ENCODE measurements at regions not wholly inside any gene's neighbourhood (a gene's known extent, or its start where the extent isn't known, plus 50 kb on each side); places are given as distances from the start of the nearest gene placed in this dataset.
"Not testable (repeated sequence)": the region's sequence is repeated elsewhere in the genome, so short reads cannot be mapped to it uniquely, and the experiment has no call there.

DNA sequence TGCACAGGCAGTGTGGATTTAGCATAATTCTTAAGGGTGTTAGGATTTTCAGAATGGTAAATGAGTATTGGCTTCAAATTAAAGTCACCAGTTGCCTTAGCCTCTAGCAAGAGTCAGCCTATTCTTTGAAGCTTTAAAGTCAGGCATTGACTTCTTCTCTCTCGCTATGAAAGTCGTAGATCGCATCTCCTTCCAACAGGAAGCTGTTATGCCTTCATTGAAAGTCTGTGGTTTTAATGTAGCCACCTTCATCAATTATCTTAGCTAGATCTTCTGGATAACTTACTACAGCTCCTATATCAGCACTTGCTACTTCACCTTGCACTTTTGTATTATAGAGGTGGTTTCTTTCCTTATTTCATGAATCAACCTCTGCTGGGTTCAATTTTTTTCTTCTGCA lies 320.2 kb downstream of the PTPRC start:
- ChIA-PET CTCF (no interaction called here), POLR2A (no interaction called here)

DNA sequence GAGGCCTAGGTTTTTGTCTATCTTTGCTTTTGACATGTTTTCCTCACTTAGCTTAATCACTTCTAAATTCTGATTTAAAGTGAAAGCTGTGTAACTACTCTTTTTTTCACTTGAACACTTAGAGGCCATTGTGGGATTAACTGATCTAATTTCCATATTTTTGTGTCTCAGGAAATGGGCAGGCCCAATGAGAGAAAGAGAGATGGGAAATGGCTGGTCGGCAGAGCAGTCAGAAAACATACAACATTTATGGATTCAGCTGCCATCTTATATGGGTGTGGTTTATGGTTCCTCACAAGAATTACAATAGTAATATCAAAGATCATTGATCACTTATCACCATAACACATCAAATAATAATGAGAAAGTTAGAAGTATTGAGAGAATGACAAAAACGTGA lies 320.8 kb downstream of the PTPRC start:
- ChIA-PET CTCF (no interaction called here), POLR2A (no interaction called here)

DNA sequence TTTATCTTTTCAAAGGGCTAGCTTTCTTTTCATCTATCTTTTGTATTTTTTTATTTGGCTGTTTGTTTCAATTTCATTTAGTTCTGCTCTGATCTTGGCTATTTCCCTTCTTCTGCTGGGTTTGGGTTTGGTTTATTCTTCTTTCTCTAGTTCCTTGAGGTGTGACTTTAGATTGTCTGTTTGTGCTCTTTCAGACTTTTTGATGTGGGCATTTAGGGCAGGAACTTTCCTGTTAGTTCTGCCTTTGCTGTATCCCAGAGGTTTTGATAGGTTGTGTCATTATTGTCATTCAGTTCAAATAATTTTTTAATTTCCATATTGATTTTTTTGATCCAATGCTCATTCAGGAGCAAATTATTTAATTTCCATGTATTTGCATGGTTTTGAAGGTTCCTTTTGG lies 325.0 kb downstream of the PTPRC start:
- POLR2A ChIA-PET = not testable (repeated sequence)

DNA sequence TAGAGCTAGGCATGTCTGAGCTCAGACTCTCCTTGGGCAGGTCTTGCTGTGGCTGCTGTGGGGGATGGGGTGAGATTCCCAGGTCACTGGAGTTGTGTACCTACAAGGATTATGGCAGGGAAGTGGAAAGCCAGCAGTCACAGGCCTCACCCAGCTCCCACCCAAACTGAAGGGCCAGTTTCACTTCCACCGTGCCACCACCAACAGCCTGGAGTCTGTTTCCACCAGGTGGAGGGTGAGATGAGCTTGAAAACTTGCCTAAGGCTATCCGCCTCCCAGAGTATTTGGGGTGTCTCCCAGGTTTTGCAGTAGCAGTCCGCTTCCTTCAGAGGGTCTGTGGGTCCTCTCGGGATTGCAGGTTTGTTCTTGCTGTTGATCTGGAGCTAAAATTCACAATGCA lies 327.7 kb downstream of the PTPRC start:
- POLR2A ChIA-PET = no interaction called here
- CTCF ChIA-PET = no interaction called here

More for the DNA sequence above, 325.0 kb downstream of the PTPRC start:
- CTCF ChIA-PET = not testable (repeated sequence)

DNA sequence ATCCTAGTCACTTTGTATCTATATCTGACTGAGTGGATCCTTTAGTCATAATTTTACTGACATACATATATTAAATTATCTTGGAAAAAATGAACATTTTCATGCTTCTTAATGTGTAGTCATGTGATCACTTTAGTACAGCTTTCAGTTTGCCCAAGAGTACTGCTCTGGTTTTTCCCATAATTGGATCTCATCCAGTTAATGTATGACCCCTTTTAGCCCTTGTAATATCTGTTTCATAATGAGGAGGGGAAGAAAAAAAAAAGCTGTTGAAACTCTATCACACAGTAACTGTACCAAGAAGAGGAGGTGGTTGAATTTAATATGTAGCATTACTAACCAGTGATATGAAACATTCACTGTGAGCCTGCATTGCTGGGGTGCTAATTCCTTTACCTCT lies 328.7 kb downstream of the PTPRC start:
- POLR2A ChIA-PET = no interaction called here

DNA sequence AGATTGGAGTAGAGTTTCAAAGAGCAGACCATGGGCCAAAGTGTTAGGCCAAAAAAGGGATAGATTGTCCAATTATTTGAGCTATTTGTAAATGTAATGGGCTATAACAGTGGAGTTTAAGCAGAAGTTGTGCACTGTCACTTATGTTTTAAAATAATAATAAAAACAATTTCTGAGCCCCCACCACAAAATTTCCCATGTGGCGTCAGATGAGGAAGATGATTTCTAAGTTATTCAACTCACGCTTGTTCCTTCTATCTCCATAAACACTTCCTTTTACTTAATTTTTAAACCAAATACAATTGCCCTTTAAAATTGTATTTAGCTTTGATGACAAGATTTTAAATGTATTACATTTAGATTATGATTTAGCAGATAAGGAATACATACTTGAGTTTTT lies 330.0 kb downstream of the PTPRC start:
- CTCF ChIA-PET = no interaction called here
- POLR2A ChIA-PET = no interaction called here

More for the DNA sequence above, 328.7 kb downstream of the PTPRC start:
- CTCF ChIA-PET = no interaction called here

DNA sequence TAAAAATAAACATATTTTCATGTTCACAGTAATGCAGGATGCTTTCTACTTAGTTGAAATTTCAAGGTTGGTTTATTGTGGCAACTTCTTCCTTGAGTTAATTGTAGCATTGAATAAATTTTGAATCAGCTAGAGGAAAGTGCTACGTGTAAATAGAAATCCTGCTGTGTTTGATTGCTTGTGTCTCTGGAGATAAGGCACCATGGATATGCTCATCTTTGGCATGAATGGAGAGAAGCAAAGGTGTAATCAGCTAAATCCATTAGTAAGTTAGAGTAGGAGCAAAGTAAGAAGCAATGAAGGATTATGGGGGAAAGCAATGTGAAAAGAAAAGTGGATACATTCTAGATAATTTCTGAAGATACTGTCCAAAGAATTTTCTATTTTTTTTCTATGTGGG lies 331.1 kb downstream of the PTPRC start:
- ChIA-PET CTCF (no interaction called here), POLR2A (interaction anchor here (0.7 kb wide), 1 partner anchor 35 kb away, joined by 3 read pairs; no protein-coding TSS in a partner anchor)

DNA sequence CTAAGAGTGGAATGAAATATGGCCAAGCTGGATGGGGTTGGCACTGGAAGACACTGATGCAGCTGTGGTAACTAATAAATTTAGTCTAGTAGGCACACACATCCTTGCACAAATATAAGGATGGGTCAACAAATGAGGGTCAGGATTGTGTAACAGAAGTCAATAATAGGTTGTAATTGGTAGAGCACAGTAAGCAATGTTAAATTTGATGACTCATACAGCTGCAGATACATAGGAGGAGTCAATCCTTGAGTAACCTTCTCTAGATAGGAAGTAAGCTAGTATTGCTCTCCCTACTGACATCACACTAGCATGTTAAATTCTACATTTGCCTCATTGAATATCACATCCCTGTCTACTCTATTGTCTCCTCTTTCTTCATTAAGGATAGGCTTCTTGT lies 332.1 kb downstream of the PTPRC start:
- CTCF ChIA-PET = no interaction called here
- POLR2A ChIA-PET = no interaction called here

DNA sequence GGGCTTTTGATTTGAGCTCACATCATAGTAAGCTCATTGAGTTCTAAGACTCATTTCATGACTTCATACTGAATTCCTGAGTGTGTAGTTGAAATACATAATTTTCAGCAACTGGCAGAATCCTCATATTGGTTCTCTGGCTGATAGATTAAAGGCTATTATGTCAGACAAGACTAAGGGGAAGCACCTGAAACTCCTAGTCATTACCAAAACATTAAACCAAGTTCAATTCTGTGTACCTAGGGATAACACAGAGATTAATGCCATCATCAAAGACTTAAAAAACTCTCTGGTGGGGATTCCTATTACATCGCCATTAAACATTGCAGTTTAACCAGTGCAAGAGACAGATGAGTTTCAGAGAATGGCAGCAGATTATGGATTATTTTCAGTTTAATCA lies 339.1 kb downstream of the PTPRC start:
- CTCF ChIA-PET = no interaction called here
- POLR2A ChIA-PET = no interaction called here

DNA sequence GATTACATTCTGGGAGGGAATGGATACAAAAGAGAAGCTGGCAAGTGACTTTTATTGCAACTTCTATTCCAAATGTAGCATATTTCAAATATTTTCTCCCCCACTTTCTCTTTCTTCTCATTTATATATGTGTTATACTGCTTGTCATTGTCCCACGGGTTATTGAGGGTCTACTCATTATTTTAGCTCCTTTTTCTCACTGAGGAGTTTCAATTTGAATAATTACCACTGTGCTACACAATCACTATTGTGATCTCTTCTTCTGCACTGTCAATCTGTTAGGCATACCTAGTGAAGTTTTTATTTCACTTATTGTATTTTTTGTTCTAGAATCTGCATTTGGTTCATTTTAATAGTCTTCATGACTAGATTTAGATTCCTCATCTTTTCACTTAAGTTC lies 339.7 kb downstream of the PTPRC start:
- CTCF ChIA-PET = no interaction called here
- POLR2A ChIA-PET = no interaction called here

DNA sequence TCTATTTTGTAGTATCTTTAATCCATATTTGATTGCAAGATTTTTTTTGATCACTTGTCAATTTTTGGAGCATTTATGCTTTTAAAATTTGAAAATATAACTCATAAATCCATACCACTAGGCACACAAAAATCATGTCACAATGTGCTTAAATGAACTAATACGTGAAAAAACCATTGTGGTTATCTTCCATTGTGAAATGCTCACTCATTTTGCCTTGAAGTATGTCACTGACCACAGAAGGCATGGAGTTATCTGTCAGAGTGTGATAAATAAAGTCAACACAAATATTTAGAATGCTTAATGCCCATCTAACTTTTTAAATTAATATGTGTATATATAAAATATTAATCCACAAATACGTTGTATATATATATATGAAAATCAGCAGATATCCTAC lies 347.2 kb downstream of the PTPRC start:
- POLR2A ChIA-PET = interaction anchor here (0.6 kb wide), 1 partner anchor 25 kb away, joined by 8 read pairs; no protein-coding TSS in a partner anchor
- CTCF ChIA-PET = no interaction called here

DNA sequence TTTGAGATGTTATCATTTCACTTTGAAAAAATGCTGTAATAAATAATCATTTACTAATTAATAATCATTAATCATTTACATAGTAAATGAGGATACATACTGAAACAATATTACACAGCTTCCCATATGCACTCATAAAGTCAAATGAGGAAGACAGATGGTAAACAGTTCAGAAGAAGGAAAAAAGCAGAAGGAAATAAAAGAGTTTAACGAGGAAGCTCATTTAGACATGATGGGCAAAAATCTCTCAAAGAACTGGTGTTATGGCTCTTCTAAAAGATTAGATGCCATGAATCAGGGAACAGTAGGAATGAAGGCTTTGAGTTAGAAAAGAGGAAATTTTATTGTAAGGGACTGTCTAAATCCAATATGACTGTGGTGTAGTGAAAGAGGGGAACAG lies 347.6 kb downstream of the PTPRC start:
- ChIA-PET CTCF (no interaction called here), POLR2A (no interaction called here)

DNA sequence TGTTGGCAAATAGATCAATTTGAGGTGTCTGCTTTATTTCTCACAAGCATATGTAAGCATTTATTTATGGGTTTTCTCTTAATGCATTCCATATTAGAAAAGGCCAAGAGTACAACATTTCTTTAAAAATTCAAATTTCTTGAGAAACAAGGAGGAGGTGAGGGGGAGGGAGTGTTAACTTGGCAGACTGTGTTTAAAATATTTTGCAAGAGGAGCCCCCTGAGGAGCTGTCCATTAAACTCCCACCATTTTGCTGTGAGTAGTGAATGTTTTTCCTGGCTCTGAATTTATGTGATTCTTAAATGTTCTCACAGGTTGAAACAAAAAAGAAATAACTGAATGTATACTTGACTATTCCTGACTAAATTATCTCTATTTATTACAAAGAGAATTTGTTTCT lies 363.8 kb downstream of the PTPRC start:
- ChIA-PET POLR2A (no interaction called here), CTCF (no interaction called here)

DNA sequence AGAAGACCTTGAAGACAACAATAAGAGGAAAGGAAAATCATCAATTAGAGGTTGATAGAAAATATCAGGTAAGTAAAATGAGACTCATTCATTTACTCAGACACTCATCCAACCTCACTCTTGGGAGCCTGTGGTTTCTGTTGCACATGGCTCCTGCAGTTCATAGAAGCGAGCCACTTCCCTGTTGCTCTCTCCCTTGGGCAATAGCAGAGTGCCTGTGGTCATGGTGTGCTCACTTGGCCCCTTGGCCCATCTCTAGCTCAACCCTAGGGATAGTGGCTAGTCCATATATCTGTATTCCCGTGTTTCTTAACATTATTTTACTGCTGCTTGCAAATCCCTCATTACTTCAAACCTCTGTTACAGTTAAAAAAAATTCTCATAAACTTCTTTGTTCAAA lies 368.6 kb downstream of the PTPRC start:
- ChIA-PET CTCF (no interaction called here), POLR2A (no interaction called here)

DNA sequence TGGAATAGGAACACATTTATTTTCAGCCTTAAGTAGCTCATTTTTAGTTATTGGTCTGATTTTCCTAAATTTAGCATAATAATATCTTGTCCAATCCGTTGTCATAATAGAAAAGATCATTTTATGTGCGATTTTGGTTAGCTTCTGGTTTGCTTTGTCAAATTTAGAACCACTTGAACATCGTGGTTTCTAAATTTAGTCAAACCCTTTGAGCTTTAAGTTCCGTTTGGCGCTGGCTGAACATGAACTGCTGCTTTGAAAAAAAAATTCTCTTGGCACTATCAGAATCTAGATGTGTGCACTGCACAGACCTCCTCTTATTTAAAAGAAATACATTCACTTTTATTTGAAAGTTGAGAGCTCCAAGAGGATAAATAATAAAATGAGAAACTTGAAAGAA lies 370.6 kb downstream of the PTPRC start:
- POLR2A ChIA-PET = interaction anchor here (0.8 kb wide), 1 partner anchor 265 kb away, joined by 4 read pairs; no protein-coding TSS in a partner anchor
- CTCF ChIA-PET = no interaction called here

DNA sequence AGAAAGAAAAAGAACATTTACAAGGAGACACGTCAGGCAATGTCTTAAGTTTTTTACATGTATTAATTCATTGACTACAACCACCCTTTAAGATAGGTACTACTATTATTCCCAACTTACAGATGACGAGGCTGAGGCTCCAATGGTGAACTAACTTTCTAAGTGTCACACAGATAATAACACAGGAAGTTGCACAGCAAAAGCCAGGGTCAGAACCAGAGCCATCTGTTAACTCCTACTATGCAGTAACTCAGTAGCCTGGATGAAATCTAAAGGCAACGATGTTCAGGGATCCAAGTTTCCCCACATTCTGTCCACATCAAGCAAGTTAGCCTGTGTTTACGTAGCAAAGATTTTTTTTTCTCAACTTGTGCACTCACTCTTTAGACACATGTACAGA lies 371.7 kb downstream of the PTPRC start:
- CTCF ChIA-PET = no interaction called here
- POLR2A ChIA-PET = interaction anchor here (0.7 kb wide), 1 partner anchor 353 kb away, joined by 5 read pairs; no protein-coding TSS in a partner anchor

DNA sequence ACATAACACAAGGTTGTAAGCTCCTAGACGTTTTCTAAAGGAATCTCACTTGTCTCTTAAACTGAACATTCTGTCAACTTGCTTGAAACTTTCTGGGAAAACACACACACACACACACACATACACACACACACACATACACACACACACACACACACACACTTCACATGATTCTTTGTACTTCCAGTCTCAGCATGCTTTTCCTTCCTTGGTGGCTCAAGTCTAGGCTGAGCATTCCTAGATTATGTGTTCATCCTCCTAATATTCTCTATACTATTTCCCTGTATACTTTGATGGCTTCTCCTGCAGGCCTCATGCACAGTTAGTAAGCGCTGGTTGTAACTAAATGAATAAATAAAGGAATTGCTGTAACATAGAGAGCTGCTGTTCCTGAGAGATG lies 372.1 kb downstream of the PTPRC start:
- ChIA-PET CTCF (no interaction called here), POLR2A (interaction anchor here (0.7 kb wide), 1 partner anchor 352 kb away, joined by 5 read pairs; no protein-coding TSS in a partner anchor)

DNA sequence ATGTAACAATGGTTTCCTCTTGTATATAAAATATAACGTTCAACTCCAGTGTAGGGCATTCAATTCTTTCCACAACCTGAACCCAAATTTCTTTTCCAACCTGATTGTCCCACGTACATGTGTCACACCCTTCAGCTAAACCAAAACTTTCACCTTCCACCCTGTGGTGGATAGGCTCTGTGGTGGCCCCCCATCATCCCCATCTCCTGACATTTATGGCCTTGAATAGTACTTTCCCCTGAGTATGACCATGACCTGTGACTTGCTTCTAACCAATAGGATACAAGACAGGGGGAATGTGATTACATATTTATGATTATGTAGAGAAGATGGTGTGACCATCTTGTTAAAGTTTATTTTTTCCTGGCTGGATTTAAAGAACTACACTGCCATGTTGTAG lies 377.0 kb downstream of the PTPRC start:
- ChIA-PET CTCF (no interaction called here), POLR2A (no interaction called here)

DNA sequence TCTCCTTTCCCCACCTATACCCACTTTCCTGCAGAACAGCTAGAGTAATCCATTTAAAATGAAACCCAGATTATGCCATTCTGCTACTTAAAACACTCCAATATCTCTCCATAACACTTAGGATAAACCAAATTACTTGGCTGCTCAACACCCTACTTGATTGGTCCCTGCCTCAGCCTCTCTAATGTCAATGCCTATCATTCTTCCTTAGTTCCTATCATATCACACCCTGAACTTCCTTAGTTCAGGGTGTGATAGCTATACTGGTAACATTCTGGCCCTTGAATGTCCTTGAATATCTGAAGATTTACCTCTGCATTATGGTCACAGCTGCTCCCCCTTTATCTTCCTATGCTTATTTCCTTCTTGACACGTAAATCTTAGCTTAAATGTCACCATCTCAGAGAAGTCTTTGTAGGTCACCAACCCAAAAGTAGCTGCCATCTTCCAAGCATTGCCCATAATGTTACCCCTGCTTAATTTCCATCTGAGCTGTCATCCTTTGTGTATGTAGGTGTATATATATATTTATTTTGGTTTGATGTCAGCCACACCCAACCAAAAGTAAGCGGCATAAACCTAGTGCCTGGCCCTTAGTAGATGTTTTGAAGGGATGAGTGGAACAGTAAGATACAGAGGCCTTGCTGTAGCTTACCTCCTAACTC lies 379.8 kb downstream of the PTPRC start:
- ChIA-PET CTCF (no interaction called here), POLR2A (no interaction called here)

DNA sequence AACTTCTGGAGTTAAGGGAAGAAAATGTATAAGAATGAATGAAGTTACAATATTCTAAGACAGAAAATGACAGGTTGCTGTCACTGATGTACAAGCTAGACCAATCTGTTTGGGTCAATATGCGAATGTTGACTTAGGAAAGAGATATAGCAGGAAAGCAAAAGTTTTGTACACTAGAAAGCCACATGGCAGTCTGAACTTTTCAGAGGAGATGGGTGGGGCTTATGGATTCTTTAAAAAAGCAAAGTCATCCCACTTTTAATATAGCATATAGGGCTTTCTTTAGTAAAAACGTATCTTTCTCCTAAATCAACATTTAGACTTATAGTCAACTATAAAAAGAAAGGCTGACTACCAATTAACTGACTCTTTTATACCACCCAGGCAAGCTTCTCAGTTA lies 381.2 kb downstream of the PTPRC start:
- CTCF ChIA-PET = no interaction called here
- POLR2A ChIA-PET = no interaction called here

DNA sequence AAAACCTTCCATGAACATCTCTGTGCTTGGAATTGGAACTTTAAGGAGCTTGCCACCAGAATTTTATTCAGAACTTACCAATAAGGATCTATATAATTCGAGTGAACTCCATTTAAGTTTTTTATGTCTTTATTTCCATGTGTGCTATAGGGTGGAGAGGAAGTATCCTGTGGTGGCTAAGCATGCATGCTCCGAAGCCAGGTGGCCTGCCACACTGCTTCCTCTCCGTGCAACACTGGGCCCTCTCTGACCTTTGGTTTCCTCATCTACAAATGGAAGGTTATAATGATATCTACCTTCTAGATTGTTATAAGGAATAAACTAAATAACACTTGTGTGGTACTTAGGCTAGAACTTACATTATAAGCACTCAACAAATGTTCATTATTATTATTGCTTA lies 382.1 kb downstream of the PTPRC start:
- CTCF ChIA-PET = no interaction called here
- POLR2A ChIA-PET = no interaction called here

DNA sequence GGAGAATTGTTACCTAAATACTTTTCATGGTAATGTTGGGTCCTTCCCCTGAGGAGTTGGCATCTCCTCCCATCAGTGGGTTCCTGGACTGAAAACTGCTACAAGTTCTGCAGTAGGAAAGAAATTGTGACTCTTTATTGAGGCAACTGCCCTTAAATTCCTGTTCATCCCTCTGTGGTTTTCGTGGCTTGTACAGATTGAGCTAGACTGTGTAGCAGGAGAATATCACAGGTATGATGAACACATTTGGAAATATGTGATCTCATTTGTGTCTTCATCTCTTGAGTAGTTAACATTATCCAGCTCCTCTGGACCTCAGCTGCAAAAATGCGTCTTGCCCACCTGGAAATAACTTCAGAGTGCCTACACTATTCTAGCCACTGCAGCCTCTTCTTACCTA lies 390.6 kb downstream of the PTPRC start:
- CTCF ChIA-PET = no interaction called here
- POLR2A ChIA-PET = no interaction called here

DNA sequence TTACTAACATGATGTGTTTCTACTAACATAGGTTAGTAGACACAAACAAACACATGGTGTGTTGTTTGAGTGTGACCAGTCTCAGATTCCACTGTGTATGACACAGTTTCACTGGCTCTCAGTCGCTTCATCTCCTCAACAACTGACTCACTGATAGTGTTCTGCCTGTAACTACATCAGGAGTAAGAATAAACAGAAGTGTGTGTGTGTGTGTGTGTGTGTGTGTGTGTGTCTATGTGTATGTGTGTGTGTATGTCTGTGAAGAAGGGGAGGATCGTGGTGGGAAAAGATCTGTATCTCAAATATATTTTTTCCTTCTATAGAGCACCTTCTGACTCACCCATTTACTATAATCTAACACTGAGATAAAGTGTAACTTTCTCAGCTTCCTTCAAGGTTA lies 391.0 kb downstream of the PTPRC start:
- ChIA-PET CTCF (no interaction called here), POLR2A (no interaction called here)

Data from activated CD8-positive, alpha-beta memory T cell treated with anti-CD3 and anti-CD28 coated beads for 36 hours (primary cell).